ENCODE measurements at regions not wholly inside any gene's neighbourhood (a gene's known extent, or its start where the extent isn't known, plus 50 kb on each side); places are given as distances from the start of the nearest gene placed in this dataset.
A peak's percentile ranks its signal among the peaks of the same experiment; 100 is the strongest.

GRCh38 chr5:126364206-126364902 lies 58.9 kb upstream of the GRAMD2B start:
- ATAC-seq (replicated peaks) (no peak), DNase-seq (no peak)
- Mint-ChIP-seq H3K4me3 (no peak overlapping the region), H3K27me3 (peaks cover 0 to 6% of the 10 kb centered on the region in 2 donors), H3K36me3 (ENCODE audit: insufficient read depth) (no peaks in the 10 kb centered on the region), H3K9me3 (no peaks in the 10 kb centered on the region), H3K27ac (no peak overlapping the region), H3K4me1 (ENCODE audit: low read depth in 2 of 2) (no peaks in the 10 kb centered on the region)

- no peaks in the 10 kb centered on the region for H3K36me3 Mint-ChIP-seq (ENCODE audit: insufficient read depth)
- ATAC-seq (replicated peaks) (no peak), DNase-seq (no peak)
- no peaks in the 10 kb centered on the region for H3K9me3 Mint-ChIP-seq
- H3K27ac Mint-ChIP-seq: no peak overlapping the region
- H3K4me1 Mint-ChIP-seq (ENCODE audit: low read depth in 2 of 2): no peaks in the 10 kb centered on the region
- H3K27me3 Mint-ChIP-seq: no peaks in the 10 kb centered on the region
- H3K4me3 Mint-ChIP-seq: no peak overlapping the region
Observed at GRCh38 chr5:126365446-126366198, 57.6 kb upstream of the GRAMD2B start.

GRCh38 chr5:126366199-126366560 lies 57.0 kb upstream of the GRAMD2B start:
- ATAC-seq (replicated peaks): no peak
- H3K4me3 Mint-ChIP-seq: no peak overlapping the region
- no peak overlapping the region for H3K27ac Mint-ChIP-seq
- H3K9me3 Mint-ChIP-seq: no peaks in the 10 kb centered on the region
- H3K27me3 Mint-ChIP-seq: no peaks in the 10 kb centered on the region
- H3K36me3 Mint-ChIP-seq (ENCODE audit: insufficient read depth): no peaks in the 10 kb centered on the region
- H3K4me1 Mint-ChIP-seq (ENCODE audit: low read depth in 2 of 2): peaks cover 0 to 1% of the 10 kb centered on the region in 2 donors
- DNase-seq: no peak

GRCh38 chr5:126368239-126368812 lies 54.9 kb upstream of the GRAMD2B start:
- Mint-ChIP-seq H3K4me3 (no peak overlapping the region), H3K9me3 (no peaks in the 10 kb centered on the region), H3K27ac (no peak overlapping the region), H3K4me1 (ENCODE audit: low read depth in 2 of 2) (peaks cover 1 to 3% of the 10 kb centered on the region in 2 donors), H3K27me3 (no peaks in the 10 kb centered on the region), H3K36me3 (ENCODE audit: insufficient read depth) (no peaks in the 10 kb centered on the region)
- DNase-seq (no peak), ATAC-seq (replicated peaks) (no peak)

- Mint-ChIP-seq H3K27me3 (no peaks in the 10 kb centered on the region), H3K9me3 (no peaks in the 10 kb centered on the region), H3K36me3 (ENCODE audit: insufficient read depth) (no peaks in the 10 kb centered on the region), H3K4me3 (no peak overlapping the region), H3K4me1 (ENCODE audit: low read depth in 2 of 2) (peaks cover 3 to 10% of the 10 kb centered on the region in 2 donors), H3K27ac (no peak overlapping the region)
- DNase-seq: no peak
- ATAC-seq (replicated peaks): no peak
Observed at GRCh38 chr5:126369083-126369482, 54.1 kb upstream of the GRAMD2B start.

GRCh38 chr5:126369995-126370731 lies 53.0 kb upstream of the GRAMD2B start:
- H3K4me3 Mint-ChIP-seq: no peak overlapping the region
- H3K9me3 Mint-ChIP-seq: no peaks in the 10 kb centered on the region
- no peaks in the 10 kb centered on the region for H3K27me3 Mint-ChIP-seq
- H3K4me1 Mint-ChIP-seq (ENCODE audit: low read depth in 2 of 2): peaks cover 3 to 12% of the 10 kb centered on the region in 2 donors
- ATAC-seq (replicated peaks) (no peak), DNase-seq (no peak)
- H3K36me3 Mint-ChIP-seq (ENCODE audit: insufficient read depth): no peaks in the 10 kb centered on the region
- H3K27ac Mint-ChIP-seq: no peak overlapping the region

GRCh38 chr5:126370796-126371718 lies 52.2 kb upstream of the GRAMD2B start:
- Mint-ChIP-seq H3K4me3 (no peak overlapping the region), H3K27me3 (no peaks in the 10 kb centered on the region), H3K4me1 (ENCODE audit: low read depth in 2 of 2) (peaks cover 3 to 12% of the 10 kb centered on the region in 2 donors), H3K36me3 (ENCODE audit: insufficient read depth) (no peaks in the 10 kb centered on the region), H3K27ac (no peak overlapping the region), H3K9me3 (no peaks in the 10 kb centered on the region)
- no peak for DNase-seq
- no peak for ATAC-seq (replicated peaks)

GRCh38 chr5:126373375-126374108 lies 49.7 kb upstream of the GRAMD2B start:
- Mint-ChIP-seq H3K4me3 (no peak overlapping the region), H3K36me3 (ENCODE audit: insufficient read depth) (no peaks in the 10 kb centered on the region), H3K27me3 (no peaks in the 10 kb centered on the region), H3K4me1 (ENCODE audit: low read depth in 2 of 2) (peaks cover 3 to 12% of the 10 kb centered on the region in 2 donors), H3K27ac (peak overlapping the region in 1 of 2 donors; percentile 70), H3K9me3 (no peaks in the 10 kb centered on the region)
- DNase-seq: peak; percentile 20 to 32 (median 25)
- peak; percentile 94 for ATAC-seq (replicated peaks)

All from effector memory CD8-positive, alpha-beta T cell (primary cell).